Activated T-cell treated with anti-CD3 and anti-CD28 coated beads for 4 hours (primary cell): ENCODE measurements at regions not wholly inside any gene's neighbourhood (a gene's known extent, or its start where the extent isn't known, plus 50 kb on each side); places are given as distances from the start of the nearest gene placed in this dataset.
"Not testable (repeated sequence)": the region's sequence is repeated elsewhere in the genome, so short reads cannot be mapped to it uniquely, and the experiment has no call there.

Experiments
- DNase-seq: peaks from one replicate; pipeline ENCODE4 v3.0.0-alpha.2; 2020

GRCh38 chr2:192783643-192784042, 588.9 kb upstream of the TMEFF2 start:
- DNase-seq: no peak

GRCh38 chr2:192775459-192776262, 580.9 kb upstream of the TMEFF2 start:
- no peak for DNase-seq

- no peak for DNase-seq
These were observed 580.3 kb upstream of the TMEFF2 start for GRCh38 chr2:192775011-192775410.

- DNase-seq: no peak
These were observed 578.3 kb upstream of the TMEFF2 start for GRCh38 chr2:192773044-192773443.

GRCh38 chr2:192749611-192750200, 555.0 kb upstream of the TMEFF2 start:
- DNase-seq: no peak

GRCh38 chr2:192741889-192742288, 547.2 kb upstream of the TMEFF2 start:
- DNase-seq: no peak

GRCh38 chr2:192735447-192735846, 540.7 kb upstream of the TMEFF2 start:
- no peak for DNase-seq

GRCh38 chr2:192729369-192729768, 534.6 kb upstream of the TMEFF2 start:
- no peak for DNase-seq

GRCh38 chr2:192725991-192726390, 531.3 kb upstream of the TMEFF2 start:
- DNase-seq: no peak

- DNase-seq: no peak
These were observed 524.9 kb upstream of the TMEFF2 start for GRCh38 chr2:192719629-192720028.

GRCh38 chr2:192718340-192718739, 523.6 kb upstream of the TMEFF2 start:
- DNase-seq: no peak

GRCh38 chr2:192700934-192701333, 506.2 kb upstream of the TMEFF2 start:
- no peak for DNase-seq

- no peak for DNase-seq
These were observed 503.1 kb upstream of the TMEFF2 start for GRCh38 chr2:192697880-192698279.

GRCh38 chr2:192696857-192697256, 502.1 kb upstream of the TMEFF2 start:
- no peak for DNase-seq

- DNase-seq: no peak
These were observed 492.3 kb upstream of the TMEFF2 start for GRCh38 chr2:192687015-192687414.

GRCh38 chr2:192682511-192682910, 487.8 kb upstream of the TMEFF2 start:
- not testable (repeated sequence) for DNase-seq

- DNase-seq: no peak
These were observed 480.9 kb upstream of the TMEFF2 start for GRCh38 chr2:192675681-192676080.

GRCh38 chr2:192669505-192670091, 474.9 kb upstream of the TMEFF2 start:
- no peak for DNase-seq

GRCh38 chr2:192660555-192660954, 465.8 kb upstream of the TMEFF2 start:
- DNase-seq: not testable (repeated sequence)

- DNase-seq: no peak
These were observed 462.6 kb upstream of the TMEFF2 start for GRCh38 chr2:192657362-192657761.

GRCh38 chr2:192655916-192656315, 461.2 kb upstream of the TMEFF2 start:
- DNase-seq: no peak

GRCh38 chr2:192645811-192646598, 451.3 kb upstream of the TMEFF2 start:
- DNase-seq: no peak

GRCh38 chr2:192634557-192634956, 439.8 kb upstream of the TMEFF2 start:
- no peak for DNase-seq
